DMS153 (cell line): ENCODE measurements at regions not wholly inside any gene's neighbourhood (a gene's known extent, or its start where the extent isn't known, plus 50 kb on each side); places are given as distances from the start of the nearest gene placed in this dataset.
A peak's percentile ranks its signal among the peaks of the same experiment; 100 is the strongest.
"Not testable (repeated sequence)": the region's sequence is repeated elsewhere in the genome, so short reads cannot be mapped to it uniquely, and the experiment has no call there.

Experiments
- DNase-seq: peaks from one replicate; lab custom pipeline; 2025; lab: John Stamatoyannopoulos, UW

DNA sequence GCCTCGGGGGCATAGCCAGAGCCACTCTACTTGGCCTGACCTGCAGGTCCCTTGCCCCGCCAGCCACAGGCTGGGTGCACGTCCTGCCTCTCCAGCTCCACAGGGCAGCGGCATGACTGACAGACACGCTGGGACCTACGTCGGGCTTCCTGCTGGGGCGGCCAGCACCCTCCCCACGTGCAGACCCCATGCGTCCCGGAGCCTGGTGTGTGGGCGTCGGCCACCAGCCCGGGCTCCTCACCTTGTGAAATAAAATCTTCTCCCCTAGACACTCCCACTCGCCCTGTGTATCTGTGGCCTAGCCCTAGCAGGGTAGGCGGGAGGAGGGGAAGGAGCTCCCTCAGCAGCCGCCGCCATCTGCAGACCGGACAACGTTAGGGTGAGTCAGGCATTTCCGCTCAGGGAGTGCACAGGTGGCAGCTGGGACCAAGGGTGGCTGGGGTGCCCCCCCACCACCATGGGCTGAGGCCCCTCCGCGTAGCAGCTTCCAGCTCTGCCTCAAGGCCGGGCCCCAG lies 119.5 kb downstream of the IGLL1 start:
- not testable (repeated sequence) for DNase-seq

DNA sequence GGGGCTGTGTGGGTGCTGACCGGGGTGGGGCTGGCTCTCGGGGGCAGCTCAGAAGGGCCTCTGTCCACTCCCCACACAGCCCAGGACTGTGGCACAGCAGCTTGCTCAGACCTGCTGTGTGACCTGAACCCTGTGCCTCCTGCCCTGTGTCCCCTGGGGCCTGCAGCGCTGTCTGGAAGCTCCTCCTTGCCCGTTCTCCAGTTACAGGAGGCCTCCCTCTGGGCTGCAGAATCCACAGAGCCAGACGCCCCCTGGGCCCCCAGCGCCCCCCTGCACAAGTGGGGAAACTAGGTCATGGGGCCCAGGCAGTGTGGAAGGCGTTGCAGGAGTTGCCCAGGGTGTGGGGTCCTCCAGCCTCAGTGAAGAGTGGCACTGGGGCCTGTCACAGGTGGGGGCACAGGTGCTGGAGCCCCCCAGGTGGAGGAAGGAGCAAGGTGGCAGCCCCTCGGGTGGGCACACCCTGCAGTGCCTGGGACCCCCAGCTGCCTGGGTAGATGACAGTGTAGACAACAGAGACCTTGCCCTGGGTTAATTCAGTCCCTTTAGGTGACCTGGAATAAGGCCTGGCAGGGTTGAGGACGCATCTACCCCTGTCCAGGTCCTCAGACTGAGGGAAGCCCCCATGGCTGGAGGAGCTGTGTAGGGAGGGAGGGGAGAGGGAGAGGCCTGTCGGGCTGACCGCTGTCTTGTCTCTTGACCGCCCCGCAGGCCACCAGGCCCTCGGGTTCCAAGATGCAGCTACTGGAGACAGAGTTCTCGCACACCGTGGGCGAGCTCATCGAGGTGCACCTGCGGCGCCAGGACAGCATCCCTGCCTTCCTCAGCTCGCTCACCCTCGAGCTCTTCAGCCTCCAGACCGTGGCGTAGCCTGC lies 120.2 kb downstream of the IGLL1 start:
- DNase-seq, result not testable (repeated sequence)

DNA sequence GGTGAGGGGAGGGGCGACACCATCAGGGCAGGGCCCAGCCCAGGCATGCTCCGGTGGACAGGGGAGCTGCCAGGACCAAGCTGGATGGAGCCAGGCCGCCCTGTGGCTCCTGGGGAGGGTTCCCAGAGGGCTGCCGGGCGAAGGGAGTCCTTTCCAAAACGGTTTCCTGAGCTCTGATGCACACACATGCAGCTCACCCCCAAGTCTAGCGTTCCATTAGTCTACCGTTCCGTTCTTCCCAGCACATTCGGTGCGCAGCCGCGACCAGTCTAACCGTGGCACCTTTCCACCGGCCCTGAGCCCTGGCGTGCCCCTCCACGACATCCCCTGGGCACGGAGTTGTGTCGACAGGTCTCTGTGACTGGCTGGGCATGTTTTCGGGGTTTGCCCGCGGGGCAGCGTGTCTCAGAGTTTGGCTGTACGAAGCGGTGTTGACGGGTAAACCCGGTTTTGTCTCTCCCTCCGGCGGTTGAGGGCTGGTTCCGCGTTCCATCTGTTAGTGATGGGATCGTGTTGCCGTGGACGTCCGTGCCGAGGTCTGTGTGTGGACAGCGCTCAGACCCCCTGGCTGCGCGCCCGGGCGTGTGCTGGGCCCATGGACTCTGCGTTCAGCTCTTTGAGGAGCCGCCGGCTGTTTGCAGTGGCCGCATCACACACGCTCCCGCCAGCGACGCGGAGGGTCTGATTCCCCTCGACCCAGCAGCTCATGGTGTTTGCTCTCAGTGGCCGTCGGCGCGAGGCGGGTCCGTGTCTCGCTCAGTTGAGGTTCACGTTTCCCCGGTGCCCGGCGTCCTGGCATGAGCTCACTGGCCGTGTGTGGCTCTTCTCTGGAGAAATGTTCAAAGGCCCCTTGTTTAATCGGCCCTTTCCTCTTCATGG lies 121.2 kb downstream of the IGLL1 start:
- DNase-seq, result no peak

DNA sequence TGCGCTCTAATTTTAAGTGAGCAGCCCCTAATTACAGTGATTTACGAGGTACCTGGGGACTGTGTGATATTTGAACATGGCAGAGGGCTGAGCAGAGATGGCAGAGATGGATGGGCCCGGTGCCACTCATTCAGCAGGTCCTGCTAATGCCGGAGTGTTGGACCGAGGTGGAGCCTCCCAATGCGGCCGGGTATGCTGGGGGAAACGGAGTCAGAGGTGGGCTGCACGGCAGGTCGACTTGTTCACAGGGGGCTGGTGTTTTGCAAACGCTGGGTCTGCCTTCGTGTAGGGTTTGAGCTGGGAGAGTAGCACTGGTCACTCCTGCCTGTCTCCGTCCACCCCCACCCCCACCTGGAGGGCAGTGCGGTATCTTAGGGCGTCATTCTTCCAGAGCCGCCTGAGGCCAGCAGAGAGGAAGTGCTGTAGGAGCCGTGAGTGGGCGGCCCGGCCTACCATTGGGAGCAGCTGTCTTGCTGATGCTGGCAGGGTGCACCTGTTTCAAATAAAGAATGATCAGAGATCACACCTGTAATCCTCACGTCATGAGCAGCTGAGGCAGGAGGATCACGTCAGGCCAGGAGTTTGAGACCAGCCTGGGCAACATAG lies 122.6 kb downstream of the IGLL1 start:
- DNase-seq, result peak; percentile 43

DNA sequence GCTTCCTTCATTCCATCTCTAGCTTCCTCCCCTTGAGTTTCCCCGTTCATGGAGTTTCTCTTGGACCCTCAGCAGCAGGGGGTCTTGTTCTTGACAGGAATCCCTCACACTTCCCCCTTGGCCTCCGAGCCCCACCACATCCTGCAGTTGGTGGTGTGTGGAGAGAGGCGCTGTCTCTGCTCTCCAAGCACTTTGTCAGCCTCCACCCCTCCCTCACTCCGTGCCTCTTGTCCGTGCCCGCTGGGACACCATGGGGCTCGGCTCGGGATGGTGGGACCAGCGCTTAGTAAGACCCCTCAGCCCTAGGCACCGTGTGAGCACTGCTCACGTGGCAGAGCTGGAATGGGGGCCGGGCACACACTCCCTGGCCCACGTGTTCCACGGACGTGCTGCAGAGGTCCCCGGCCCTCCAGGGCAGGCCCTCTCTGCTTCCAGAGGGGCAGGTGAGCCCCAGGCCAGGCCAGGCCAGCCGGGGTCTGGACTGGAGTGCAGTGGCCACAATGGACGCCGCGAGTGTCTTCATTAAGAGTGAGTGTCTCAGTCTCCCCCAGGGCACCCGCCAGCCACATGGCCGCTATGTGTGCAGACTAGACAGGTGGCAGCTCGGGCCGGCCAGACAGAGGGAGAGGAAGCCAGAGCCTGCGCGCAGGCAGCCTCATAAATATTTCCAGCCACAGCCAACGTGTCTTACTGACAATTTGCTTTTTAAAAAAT lies 123.3 kb downstream of the IGLL1 start:
- DNase-seq, result peak; percentile 42

DNA sequence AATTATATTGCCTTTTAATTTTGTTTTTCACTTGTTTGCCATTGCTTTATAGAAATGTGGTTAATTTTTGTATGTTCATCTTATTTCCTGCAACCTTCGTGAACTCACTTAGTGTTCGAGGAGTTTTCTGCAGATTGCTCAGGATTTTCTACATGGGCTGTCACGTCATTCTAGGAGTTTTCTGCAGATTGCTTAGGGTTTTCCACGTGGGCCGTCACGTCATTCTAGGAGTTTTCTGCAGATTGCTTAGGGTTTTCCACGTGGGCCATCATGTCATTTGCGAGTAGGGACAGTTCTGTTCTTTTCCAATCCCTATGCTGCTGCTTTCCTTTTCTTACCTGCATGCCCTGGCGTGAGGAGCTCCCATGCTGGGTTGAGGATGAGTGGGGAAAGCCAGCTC lies 125.7 kb downstream of the IGLL1 start:
- not testable (repeated sequence) for DNase-seq

DNA sequence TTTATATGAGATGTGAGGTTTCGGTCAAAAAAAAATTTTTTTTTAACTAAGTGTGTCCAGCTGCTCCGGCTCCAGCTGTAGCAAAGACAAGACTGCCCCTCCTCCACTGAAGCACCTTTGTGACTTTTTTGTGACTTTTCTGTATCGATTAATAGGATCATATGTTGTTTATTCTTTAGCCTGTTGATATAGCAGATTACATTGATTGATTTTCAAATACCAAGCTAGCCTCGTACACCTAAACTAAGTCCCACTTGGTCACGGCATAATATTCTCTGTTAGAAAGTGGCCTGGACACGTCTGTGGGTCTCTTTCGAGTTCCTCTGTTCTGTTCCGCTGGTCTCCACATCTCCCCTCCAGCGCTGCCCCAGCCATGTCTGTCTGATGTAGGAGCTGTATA lies 126.8 kb downstream of the IGLL1 start:
- no peak for DNase-seq

DNA sequence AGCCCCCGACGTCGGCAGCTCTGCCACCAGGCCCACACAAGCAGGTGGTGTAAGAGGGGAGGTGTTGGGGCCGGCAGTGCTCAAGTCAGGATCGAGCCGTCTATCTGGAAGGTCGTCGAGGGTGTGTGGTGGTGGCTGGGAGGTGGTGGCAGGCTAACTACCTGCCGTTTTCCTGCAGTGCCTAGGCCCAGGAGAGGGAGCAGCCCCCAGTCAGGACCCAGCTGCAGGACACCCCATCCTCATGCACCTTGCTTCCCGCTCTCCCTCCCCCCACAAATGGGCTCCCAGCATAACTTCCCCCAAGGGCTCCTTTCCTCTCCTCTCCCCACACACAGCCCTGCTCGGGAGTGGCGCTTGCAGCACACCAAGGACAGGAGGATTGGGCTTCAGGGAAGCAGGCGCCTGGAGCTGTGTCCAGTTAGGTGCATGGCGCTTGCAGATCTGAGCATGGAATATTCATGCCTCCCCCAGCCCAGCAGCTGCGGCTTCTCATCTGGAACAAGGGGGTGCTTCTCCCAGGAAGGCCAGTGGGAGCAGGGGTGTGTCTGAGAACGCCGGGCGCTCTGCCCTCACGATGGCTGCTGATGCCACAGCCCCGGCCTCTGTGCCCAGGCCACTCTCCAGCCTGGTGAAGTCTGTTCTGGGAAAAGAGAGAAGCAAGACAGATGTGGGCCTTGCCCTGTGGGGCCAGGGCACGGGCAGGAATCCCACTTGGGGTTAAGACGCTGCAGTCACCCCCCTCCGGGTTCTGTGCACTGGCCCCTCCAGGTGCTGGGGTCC lies 127.7 kb downstream of the IGLL1 start:
- DNase-seq, result no peak

DNA sequence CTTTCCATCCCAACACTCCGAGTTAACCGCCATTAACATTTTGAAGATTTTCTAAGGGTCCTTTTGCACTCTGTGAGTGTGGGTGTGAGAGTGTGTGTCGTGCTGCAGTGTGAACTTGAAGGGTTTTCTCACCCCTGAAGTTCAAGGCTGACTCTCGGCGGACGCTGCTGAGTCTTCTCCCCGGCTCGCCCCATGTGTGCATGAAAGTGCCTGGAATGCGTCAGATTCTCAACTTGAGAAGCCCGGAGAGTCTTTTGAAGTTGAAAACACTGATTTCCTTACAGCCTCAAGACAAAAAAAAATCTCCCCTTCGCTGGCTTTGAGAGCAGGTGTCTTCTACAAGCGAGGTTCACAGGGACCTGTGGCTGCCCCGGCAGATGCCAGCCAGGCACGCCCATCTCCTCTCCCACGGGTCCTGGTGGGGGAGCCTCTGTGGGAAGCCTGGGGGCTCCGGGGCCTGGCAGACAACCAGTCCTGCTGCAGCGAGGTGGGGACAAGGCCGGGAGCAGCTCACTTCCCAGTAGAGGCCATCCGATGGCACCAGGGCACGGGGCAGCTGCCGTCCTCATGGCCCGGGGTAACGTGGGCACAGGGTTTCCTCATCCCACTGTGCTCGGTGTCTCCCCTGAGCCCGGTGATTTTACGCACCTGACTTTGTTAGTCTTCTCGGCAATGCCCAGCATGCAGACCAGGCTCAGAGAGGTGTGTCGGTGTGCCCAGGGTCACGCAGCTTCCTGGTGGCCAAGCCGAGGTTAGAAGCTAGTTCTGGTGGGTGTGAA lies 128.4 kb downstream of the IGLL1 start:
- not testable (repeated sequence) for DNase-seq

DNA sequence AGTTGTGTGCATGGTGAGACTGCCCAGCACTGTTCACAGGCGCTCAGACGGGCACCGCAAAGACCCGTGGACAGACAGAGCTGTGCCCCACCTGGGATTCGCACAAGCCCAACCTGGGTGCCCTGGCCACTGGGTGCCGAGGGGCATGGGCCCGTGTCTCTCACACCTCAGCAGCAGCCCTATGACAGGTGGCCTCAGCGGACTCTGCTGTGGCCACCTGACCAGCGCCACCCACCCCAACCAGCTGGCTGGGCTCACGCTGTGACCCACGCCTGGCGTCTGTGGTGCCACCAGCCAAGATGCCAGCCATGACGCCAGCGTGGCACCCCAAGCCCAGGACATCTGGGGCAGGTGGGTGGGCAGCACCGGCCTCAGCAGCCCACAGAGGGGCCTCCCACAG lies 129.3 kb downstream of the IGLL1 start:
- not testable (repeated sequence) for DNase-seq

DNA sequence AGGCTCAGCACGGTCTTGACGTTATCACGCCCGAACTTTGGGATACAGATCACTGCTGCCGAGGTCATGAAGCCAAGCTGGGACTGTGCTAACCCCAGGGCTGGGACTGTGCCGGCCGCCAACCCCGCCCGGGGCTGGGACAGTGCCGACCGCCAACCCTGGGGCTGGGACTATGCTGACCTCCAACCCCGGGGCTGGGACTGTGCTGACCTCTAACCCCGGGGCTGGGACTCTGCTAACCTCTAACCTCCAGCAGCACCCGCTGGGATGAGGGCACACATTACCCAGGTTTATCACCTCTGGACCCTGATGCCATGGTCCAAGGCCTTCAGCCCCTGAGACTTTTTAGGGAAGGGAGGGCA lies 129.7 kb downstream of the IGLL1 start:
- DNase-seq, result no peak

DNA sequence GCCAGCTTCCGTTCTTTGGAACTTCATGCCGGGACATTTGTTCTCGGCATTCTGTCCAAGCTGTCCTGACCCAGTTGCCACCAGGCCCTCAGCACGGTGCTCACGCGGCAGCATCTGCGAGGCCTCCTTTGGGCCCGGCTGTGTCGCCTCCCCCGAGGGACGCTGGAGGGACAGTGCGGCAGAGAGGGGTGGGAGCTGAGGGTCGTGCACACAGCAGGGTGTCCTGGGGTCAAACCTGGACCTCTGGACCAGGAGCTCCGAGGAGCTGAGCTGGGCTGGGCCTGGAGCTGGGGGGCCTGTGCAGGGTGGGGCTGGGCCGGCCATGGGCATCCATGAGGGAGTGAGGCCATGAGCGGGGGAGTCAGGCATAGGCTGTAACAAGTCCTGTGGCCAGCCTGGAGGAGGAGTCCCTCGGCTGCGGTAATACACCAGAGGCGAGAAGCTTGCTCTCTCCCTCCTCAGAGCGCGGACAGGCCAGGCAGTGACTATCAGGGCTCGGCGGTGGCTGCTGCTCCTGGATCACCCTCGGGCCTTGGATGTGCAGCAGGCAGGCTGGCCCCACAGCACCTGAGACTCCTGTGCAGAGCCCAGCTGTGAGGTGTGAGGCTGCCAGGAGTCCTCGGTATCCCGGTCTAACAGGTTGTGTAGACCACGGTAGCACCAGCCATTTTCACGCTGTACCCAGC lies 130.2 kb downstream of the IGLL1 start:
- DNase-seq, result not testable (repeated sequence)

DNA sequence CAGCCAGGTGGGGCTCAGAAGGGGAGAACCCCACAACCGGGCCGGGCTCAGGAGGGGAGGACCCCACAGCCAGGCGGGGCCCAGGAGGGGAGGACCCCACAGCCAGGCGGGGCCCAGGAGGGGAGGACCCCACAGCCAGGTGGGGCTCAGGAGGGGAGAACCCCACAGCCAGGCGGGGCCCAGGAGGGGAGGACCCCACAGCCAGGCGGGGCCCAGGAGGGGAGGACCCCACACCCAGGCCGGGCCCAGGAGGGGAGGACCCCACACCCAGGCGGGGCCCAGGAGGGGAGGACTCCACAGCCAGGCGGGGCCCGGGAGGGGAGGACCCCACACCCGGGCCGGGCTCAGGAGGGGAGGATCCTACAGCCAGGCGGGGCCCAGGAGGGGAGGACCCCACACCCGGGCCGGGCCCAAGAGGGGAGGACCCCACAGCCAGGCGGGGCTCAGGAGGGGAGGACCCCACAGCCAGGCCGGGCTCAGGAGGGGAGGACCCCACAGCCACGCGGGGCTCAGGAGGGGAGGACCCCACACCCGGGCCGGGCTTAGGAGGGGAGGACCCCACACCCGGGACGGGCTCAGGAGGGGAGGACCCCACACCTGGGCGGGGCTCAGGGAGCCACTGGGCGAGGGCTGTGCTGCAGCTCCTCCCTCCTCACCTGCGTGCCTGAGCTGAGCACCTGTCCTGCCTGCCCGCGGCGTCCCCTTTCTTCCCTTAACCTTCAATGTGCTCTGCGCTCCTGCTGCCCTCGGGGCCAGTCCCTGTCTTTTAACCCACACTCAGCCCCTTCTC lies 131.4 kb downstream of the IGLL1 start:
- not testable (repeated sequence) for DNase-seq

DNA sequence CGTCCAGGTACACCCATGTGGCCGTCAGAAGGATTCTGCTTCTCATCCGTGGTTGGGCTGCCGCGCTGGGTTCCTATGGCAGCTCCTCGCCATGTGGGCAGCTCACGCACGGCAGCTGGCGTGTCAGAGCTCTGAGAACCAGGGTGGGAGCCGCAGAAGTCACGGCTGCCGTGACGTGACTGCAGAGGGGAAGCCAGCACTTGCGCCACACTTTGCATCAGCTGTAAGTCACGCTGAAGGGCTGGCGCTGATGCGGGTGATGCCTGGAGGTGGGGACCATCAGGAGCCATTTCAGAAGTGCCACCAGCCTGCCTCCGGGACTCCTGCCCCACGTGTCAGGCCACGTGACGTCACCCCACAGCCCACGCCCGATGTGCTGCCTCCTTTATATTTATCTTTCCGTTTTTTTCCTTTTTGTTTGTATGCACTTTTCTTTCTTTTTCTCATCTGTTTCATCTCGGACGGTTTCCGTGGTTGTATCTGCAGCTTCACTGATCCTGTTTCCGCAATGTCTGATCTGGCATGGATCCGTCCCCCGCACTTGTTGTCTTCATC lies 133.2 kb downstream of the IGLL1 start:
- DNase-seq, result no peak

DNA sequence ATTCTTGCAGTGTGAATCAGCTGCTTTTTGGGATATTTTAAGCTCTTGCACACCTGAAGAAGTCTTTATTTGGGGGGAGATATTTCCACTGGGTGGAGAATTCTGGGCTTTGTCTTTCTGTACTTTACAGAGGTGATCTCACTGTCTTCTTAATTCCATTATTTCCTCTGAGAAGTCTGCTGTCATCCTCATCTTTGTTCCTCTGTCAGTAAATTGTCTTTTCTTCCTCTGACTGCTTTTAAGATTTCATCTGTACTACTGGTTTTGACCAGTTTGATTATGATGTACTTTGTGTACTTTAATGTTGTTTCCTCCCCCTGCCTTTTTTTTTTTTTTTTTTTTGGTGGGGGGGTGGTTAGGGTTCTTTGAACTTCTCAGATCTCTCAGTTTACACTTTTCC lies 133.9 kb downstream of the IGLL1 start:
- DNase-seq, result not testable (repeated sequence)

DNA sequence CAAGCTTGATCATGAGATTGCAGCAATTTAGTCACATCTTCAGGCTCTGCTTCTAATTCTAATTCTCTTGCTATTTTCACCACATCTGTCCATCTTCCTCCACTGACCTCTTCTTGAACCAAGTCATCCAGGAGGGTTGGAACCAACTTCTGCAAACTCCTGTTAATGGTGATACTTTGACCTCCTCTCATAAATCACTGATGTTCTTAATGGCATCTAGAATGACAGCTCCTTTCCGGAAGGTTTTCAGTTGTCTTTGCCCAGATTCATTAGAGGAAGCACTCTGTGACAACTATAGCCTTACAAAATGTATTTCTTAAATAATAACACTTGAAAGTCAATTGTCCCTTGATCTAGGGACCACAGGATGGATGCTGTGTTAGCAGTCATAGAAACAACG lies 136.2 kb downstream of the IGLL1 start:
- not testable (repeated sequence) for DNase-seq

DNA sequence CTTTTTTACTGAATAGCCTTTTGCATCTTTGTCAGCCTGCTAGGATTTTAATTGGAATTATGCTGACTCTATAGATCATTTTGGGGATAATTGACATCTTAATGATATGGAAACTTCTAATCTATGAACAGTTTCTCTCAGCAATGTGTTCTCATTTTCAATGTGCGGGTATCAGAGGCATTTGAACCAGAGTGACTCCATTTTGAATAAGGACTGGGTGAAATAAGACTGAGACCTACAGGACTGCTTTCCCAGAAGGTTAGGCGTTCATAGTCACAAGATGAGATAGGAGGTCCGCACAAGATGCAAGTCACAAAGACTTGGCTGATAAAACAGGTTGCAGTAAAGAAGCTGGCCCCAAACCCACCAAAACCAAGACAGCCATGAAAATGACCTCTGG lies 140.5 kb downstream of the IGLL1 start:
- not testable (repeated sequence) for DNase-seq

DNA sequence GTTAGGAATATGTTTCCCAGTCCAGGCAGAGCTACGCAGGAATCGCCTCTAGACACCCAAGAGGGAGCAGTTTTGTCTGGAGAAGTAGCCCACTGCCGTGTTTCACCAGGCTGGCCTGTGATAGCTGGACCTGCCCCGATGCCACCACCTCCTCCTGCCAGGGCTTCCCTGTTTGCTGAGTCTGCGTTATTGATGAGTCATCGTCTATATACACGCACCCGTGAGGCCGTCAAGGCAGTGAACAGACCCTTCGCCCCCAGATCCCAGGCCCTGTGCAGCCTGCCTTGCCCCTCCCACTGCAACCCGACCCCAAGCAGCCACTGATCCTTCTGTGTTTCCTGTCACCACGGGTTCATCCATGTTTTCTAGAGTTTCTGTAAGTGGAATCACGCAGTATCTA lies 141.9 kb downstream of the IGLL1 start:
- no peak for DNase-seq
